Type B pancreatic cell (in vitro differentiated cells): ENCODE measurements at regions not wholly inside any gene's neighbourhood (a gene's known extent, or its start where the extent isn't known, plus 50 kb on each side); places are given as distances from the start of the nearest gene placed in this dataset.

Source experiments
- DNase-seq: peaks from one replicate; pipeline ENCODE4 v3.0.0; 2021; ENCODE audit warnings: mixed read lengths; ENCODE audit not compliant: unreplicated experiment; ENCODE audit errors: extremely low spot score
- H3K27ac Mint-ChIP-seq: 2 replicates; pipeline ENCODE4 v1.8.0; 2021; ENCODE audit warnings: mild to moderate bottlenecking, mixed read lengths
- H3K27me3 Mint-ChIP-seq: 2 replicates; pipeline ENCODE4 v1.8.0; 2021; ENCODE audit warnings: mixed read lengths
- H3K36me3 Mint-ChIP-seq: 2 replicates; pipeline ENCODE4 v1.8.0; 2021; ENCODE audit warnings: mixed read lengths
- H3K4me1 Mint-ChIP-seq: one replicate; pipeline ENCODE4 v1.8.0; 2021; ENCODE audit warnings: mixed read lengths; ENCODE audit not compliant: unreplicated experiment
- H3K4me3 Mint-ChIP-seq: 2 replicates; pipeline ENCODE4 v1.8.0; 2021; ENCODE audit warnings: mild to moderate bottlenecking, mixed read lengths
- H3K9me3 Mint-ChIP-seq: 2 replicates; pipeline ENCODE4 v1.8.0; 2021; ENCODE audit warnings: mixed read lengths
- CTCF ChIP-seq: fragments of 200-600 bp; sonication (generic); conservative IDR thresholded peaks from 2 replicates; pipeline ENCODE4 v1.5.0; 2021; ENCODE audit warnings: antibody characterized with exemption, mild to moderate bottlenecking

GRCh38 chr11:105204636-105205035 lies 65.1 kb upstream of the CARD18 start:
- Mint-ChIP-seq H3K9me3 (no peaks in the 10 kb centered on the region), H3K4me1 (peaks cover 11% of the 10 kb centered on the region), H3K27me3 (no peaks in the 10 kb centered on the region), H3K27ac (no peak overlapping the region), H3K4me3 (no peak overlapping the region), H3K36me3 (no peaks in the 10 kb centered on the region)
- no peak for DNase-seq
- TF ChIP-seq CTCF: no peak

- H3K27ac Mint-ChIP-seq: no peak overlapping the region
- no peaks in the 10 kb centered on the region for H3K9me3 Mint-ChIP-seq
- peaks cover 11% of the 10 kb centered on the region for H3K4me1 Mint-ChIP-seq
- H3K4me3 Mint-ChIP-seq: no peak overlapping the region
- DNase-seq: no peak
- no peaks in the 10 kb centered on the region for H3K27me3 Mint-ChIP-seq
- H3K36me3 Mint-ChIP-seq: no peaks in the 10 kb centered on the region
- no peak for TF ChIP-seq CTCF
Measured at GRCh38 chr11:105203569-105204240, 64.1 kb upstream of the CARD18 start.

GRCh38 chr11:105202844-105203548 lies 63.4 kb upstream of the CARD18 start:
- peak overlapping the region; percentile 36 for H3K27ac Mint-ChIP-seq
- no peak for TF ChIP-seq CTCF
- H3K36me3 Mint-ChIP-seq: no peaks in the 10 kb centered on the region
- H3K4me1 Mint-ChIP-seq: peaks cover 11% of the 10 kb centered on the region
- DNase-seq: no peak
- H3K4me3 Mint-ChIP-seq: no peak overlapping the region
- H3K9me3 Mint-ChIP-seq: no peaks in the 10 kb centered on the region
- no peaks in the 10 kb centered on the region for H3K27me3 Mint-ChIP-seq

GRCh38 chr11:105202422-105202821 lies 62.9 kb upstream of the CARD18 start:
- Mint-ChIP-seq H3K36me3 (no peaks in the 10 kb centered on the region), H3K4me1 (peaks cover 11% of the 10 kb centered on the region), H3K27me3 (no peaks in the 10 kb centered on the region), H3K4me3 (peak overlapping the region; percentile 30), H3K27ac (peak overlapping the region; percentile 36), H3K9me3 (no peaks in the 10 kb centered on the region)
- DNase-seq: no peak
- TF ChIP-seq CTCF: no peak

GRCh38 chr11:105201166-105201565 lies 61.6 kb upstream of the CARD18 start:
- no peaks in the 10 kb centered on the region for H3K36me3 Mint-ChIP-seq
- H3K4me3 Mint-ChIP-seq: no peak overlapping the region
- H3K4me1 Mint-ChIP-seq: peaks cover 11% of the 10 kb centered on the region
- H3K27ac Mint-ChIP-seq: no peak overlapping the region
- H3K9me3 Mint-ChIP-seq: no peaks in the 10 kb centered on the region
- no peaks in the 10 kb centered on the region for H3K27me3 Mint-ChIP-seq
- TF ChIP-seq CTCF: no peak
- no peak for DNase-seq
